Duodenal mucosa (tissue), 2 donors: ENCODE measurements at regions not wholly inside any gene's neighbourhood (a gene's known extent, or its start where the extent isn't known, plus 50 kb on each side); places are given as distances from the start of the nearest gene placed in this dataset.

Source experiments
- H3K27ac ChIP-seq: one replicate; pipeline ENCODE4 v1.7.0; 2013; ENCODE audit warnings: low read depth, low read length
- H3K27me3 ChIP-seq, 2 donors: one replicate each; pipeline ENCODE4 v1.7.0; 2013; ENCODE audit warnings: low read length in 2 of 2, control low read depth in 1 of 2; ENCODE audit not compliant: insufficient read depth in 2 of 2, control insufficient read depth in 1 of 2
- H3K36me3 ChIP-seq, 2 donors: one replicate each; pipeline ENCODE4 v1.7.0; 2013; ENCODE audit warnings: low read length in 2 of 2, control low read depth in 1 of 2; ENCODE audit not compliant: insufficient read depth in 2 of 2, control insufficient read depth in 1 of 2
- H3K4me1 ChIP-seq, 2 donors: one replicate each; pipeline ENCODE4 v1.7.0; 2013; ENCODE audit warnings: low read length in 2 of 2, control low read depth in 1 of 2; ENCODE audit not compliant: insufficient read depth in 2 of 2, control insufficient read depth in 1 of 2
- H3K4me3 ChIP-seq, 2 donors: one replicate each; pipeline ENCODE4 v1.7.0; 2013; ENCODE audit warnings: low read length in 2 of 2, low read depth in 1 of 2
- H3K9ac ChIP-seq, 2 donors: one replicate each; pipeline ENCODE4 v1.7.0; 2013; ENCODE audit warnings: low read length in 2 of 2, low read depth in 1 of 2
- H3K9me3 ChIP-seq, 2 donors: one replicate each; pipeline ENCODE4 v1.7.0; 2013; ENCODE audit warnings: low read length in 2 of 2, control low read depth in 1 of 2; ENCODE audit not compliant: control insufficient read depth in 1 of 2

GRCh38 chr16:76201385-76201784, 75.8 kb upstream of the CNTNAP4 start:
- H3K4me1 ChIP-seq: no peaks in the 10 kb centered on the region
- H3K9ac ChIP-seq: no peak overlapping the region
- H3K36me3 ChIP-seq: no peaks in the 10 kb centered on the region
- H3K27ac ChIP-seq: no peak overlapping the region
- H3K4me3 ChIP-seq: no peak overlapping the region
- no peaks in the 10 kb centered on the region for H3K27me3 ChIP-seq
- no peaks in the 10 kb centered on the region for H3K9me3 ChIP-seq

GRCh38 chr16:76204249-76204648, 73.0 kb upstream of the CNTNAP4 start:
- H3K9me3 ChIP-seq: no peaks in the 10 kb centered on the region
- H3K36me3 ChIP-seq: no peaks in the 10 kb centered on the region
- H3K4me3 ChIP-seq: no peak overlapping the region
- H3K27me3 ChIP-seq: no peaks in the 10 kb centered on the region
- no peak overlapping the region for H3K9ac ChIP-seq
- H3K27ac ChIP-seq: no peak overlapping the region
- H3K4me1 ChIP-seq: no peaks in the 10 kb centered on the region

GRCh38 chr16:76207270-76207669, 69.9 kb upstream of the CNTNAP4 start:
- Histone ChIP-seq H3K36me3 (no peaks in the 10 kb centered on the region), H3K4me1 (no peaks in the 10 kb centered on the region), H3K4me3 (no peak overlapping the region), H3K9me3 (no peaks in the 10 kb centered on the region), H3K27ac (no peak overlapping the region), H3K27me3 (no peaks in the 10 kb centered on the region), H3K9ac (no peak overlapping the region)

- Histone ChIP-seq H3K36me3 (no peaks in the 10 kb centered on the region), H3K4me1 (no peaks in the 10 kb centered on the region), H3K4me3 (no peak overlapping the region)
Measured at GRCh38 chr16:76210157-76210556, 67.0 kb upstream of the CNTNAP4 start.

GRCh38 chr16:76213860-76214259, 63.3 kb upstream of the CNTNAP4 start:
- no peaks in the 10 kb centered on the region for H3K4me1 ChIP-seq
- H3K4me3 ChIP-seq: no peak overlapping the region
- H3K9me3 ChIP-seq: no peaks in the 10 kb centered on the region
- H3K36me3 ChIP-seq: no peaks in the 10 kb centered on the region
- no peak overlapping the region for H3K27ac ChIP-seq
- H3K27me3 ChIP-seq: no peaks in the 10 kb centered on the region
- no peak overlapping the region for H3K9ac ChIP-seq

More at GRCh38 chr16:76210157-76210556, 67.0 kb upstream of the CNTNAP4 start:
- Histone ChIP-seq H3K27ac (no peak overlapping the region), H3K27me3 (no peaks in the 10 kb centered on the region), H3K9me3 (no peaks in the 10 kb centered on the region), H3K9ac (no peak overlapping the region)

GRCh38 chr16:76214856-76215255, 62.3 kb upstream of the CNTNAP4 start:
- no peak overlapping the region for H3K4me3 ChIP-seq
- H3K36me3 ChIP-seq: no peaks in the 10 kb centered on the region
- H3K27ac ChIP-seq: no peak overlapping the region
- H3K9me3 ChIP-seq: no peaks in the 10 kb centered on the region
- no peak overlapping the region for H3K9ac ChIP-seq
- H3K27me3 ChIP-seq: no peaks in the 10 kb centered on the region
- H3K4me1 ChIP-seq: no peaks in the 10 kb centered on the region

- no peaks in the 10 kb centered on the region for H3K36me3 ChIP-seq
- H3K4me1 ChIP-seq: no peaks in the 10 kb centered on the region
- H3K9me3 ChIP-seq: no peaks in the 10 kb centered on the region
- H3K4me3 ChIP-seq: no peak overlapping the region
- H3K9ac ChIP-seq: no peak overlapping the region
- no peak overlapping the region for H3K27ac ChIP-seq
- H3K27me3 ChIP-seq: no peaks in the 10 kb centered on the region
Measured at GRCh38 chr16:76222087-76222486, 55.1 kb upstream of the CNTNAP4 start.

GRCh38 chr16:76222853-76223252, 54.3 kb upstream of the CNTNAP4 start:
- no peaks in the 10 kb centered on the region for H3K36me3 ChIP-seq
- H3K9me3 ChIP-seq: no peaks in the 10 kb centered on the region
- H3K9ac ChIP-seq: no peak overlapping the region
- no peaks in the 10 kb centered on the region for H3K4me1 ChIP-seq
- H3K4me3 ChIP-seq: no peak overlapping the region
- H3K27ac ChIP-seq: no peak overlapping the region
- no peaks in the 10 kb centered on the region for H3K27me3 ChIP-seq

GRCh38 chr16:76226011-76226410, 51.2 kb upstream of the CNTNAP4 start:
- Histone ChIP-seq H3K27me3 (no peaks in the 10 kb centered on the region), H3K4me1 (no peaks in the 10 kb centered on the region), H3K9ac (no peak overlapping the region)

GRCh38 chr16:76226481-76226880, 50.7 kb upstream of the CNTNAP4 start:
- H3K9ac ChIP-seq: no peak overlapping the region
- H3K36me3 ChIP-seq: no peaks in the 10 kb centered on the region
- no peak overlapping the region for H3K27ac ChIP-seq
- H3K4me1 ChIP-seq: no peaks in the 10 kb centered on the region
- no peaks in the 10 kb centered on the region for H3K9me3 ChIP-seq
- no peaks in the 10 kb centered on the region for H3K27me3 ChIP-seq
- no peak overlapping the region for H3K4me3 ChIP-seq

More at GRCh38 chr16:76226011-76226410, 51.2 kb upstream of the CNTNAP4 start:
- H3K27ac ChIP-seq: no peak overlapping the region
- no peaks in the 10 kb centered on the region for H3K9me3 ChIP-seq
- no peak overlapping the region for H3K4me3 ChIP-seq
- no peaks in the 10 kb centered on the region for H3K36me3 ChIP-seq
